Mesendoderm (in vitro differentiated cells): ENCODE measurements at regions not wholly inside any gene's neighbourhood (a gene's known extent, or its start where the extent isn't known, plus 50 kb on each side); places are given as distances from the start of the nearest gene placed in this dataset.

Source experiments
- DNase-seq: peaks from one replicate; pipeline ENCODE4 v3.0.0; 2013
- H2AK5ac ChIP-seq: 2 replicates; pipeline ENCODE4 v1.6.1; 2013; ENCODE audit warnings: low read length, inconsistent platforms
- H2BK120ac ChIP-seq: 2 replicates; pipeline ENCODE4 v1.6.1; 2013; ENCODE audit warnings: low read depth, mild to moderate bottlenecking, low read length, moderate library complexity, mixed read lengths
- H2BK15ac ChIP-seq: replicated peaks from 2 replicates; pipeline ENCODE4 v1.6.1; 2013; ENCODE audit warnings: low read depth, mild to moderate bottlenecking, moderate library complexity
- H2BK5ac ChIP-seq: 2 replicates; pipeline ENCODE4 v1.6.1; 2013; ENCODE audit warnings: low read length, inconsistent platforms
- H3K18ac ChIP-seq: 2 replicates; pipeline ENCODE4 v1.6.1; 2013; ENCODE audit warnings: mild to moderate bottlenecking, low read length, mixed read lengths
- H3K23ac ChIP-seq: one replicate; pipeline ENCODE4 v1.6.1; 2013; ENCODE audit warnings: low read length
- H3K27ac ChIP-seq: 2 replicates; pipeline ENCODE4 v1.5.1; 2013; ENCODE audit warnings: low read depth, mild to moderate bottlenecking, inconsistent platforms, low read length, moderate library complexity
- H3K27me3 ChIP-seq: 2 replicates; pipeline ENCODE4 v1.6.1; 2013; ENCODE audit warnings: low read length, control low read depth, mild to moderate bottlenecking, inconsistent platforms; ENCODE audit not compliant: insufficient read depth, poor library complexity
- H3K36me3 ChIP-seq: 2 replicates; pipeline ENCODE4 v1.6.1; 2013; ENCODE audit warnings: low read length, inconsistent platforms; ENCODE audit not compliant: control insufficient read depth, insufficient read depth
- H3K4ac ChIP-seq: one replicate; pipeline ENCODE4 v1.6.1; 2013; ENCODE audit warnings: low read depth, mild to moderate bottlenecking, low read length, moderate library complexity
- H3K4me1 ChIP-seq: 2 replicates; pipeline ENCODE4 v1.6.1; 2013; ENCODE audit warnings: low read depth, low read length, inconsistent platforms; ENCODE audit not compliant: control insufficient read depth
- H3K4me2 ChIP-seq: 2 replicates; pipeline ENCODE4 v1.6.1; 2013; ENCODE audit warnings: low read length
- H3K4me3 ChIP-seq: 2 replicates; pipeline ENCODE4 v1.5.1; 2013; ENCODE audit warnings: mild to moderate bottlenecking, low read length
- H3K56ac ChIP-seq: one replicate; pipeline ENCODE4 v1.6.1; 2013; ENCODE audit warnings: low read length
- H3K79me1 ChIP-seq: 2 replicates; pipeline ENCODE4 v1.6.1; 2013; ENCODE audit warnings: low read length, inconsistent platforms
- H3K79me2 ChIP-seq: 2 replicates; pipeline ENCODE4 v1.6.1; 2013; ENCODE audit warnings: mild to moderate bottlenecking, low read length; ENCODE audit not compliant: control insufficient read depth, insufficient read depth
- H3K9ac ChIP-seq: 2 replicates; pipeline ENCODE4 v1.6.1; 2013; ENCODE audit warnings: low read length, inconsistent platforms
- H4K5ac ChIP-seq: one replicate; pipeline ENCODE4 v1.6.1; 2013; ENCODE audit warnings: low read length
- H4K8ac ChIP-seq: one replicate; pipeline ENCODE4 v1.6.1; 2013; ENCODE audit warnings: low read depth, mild to moderate bottlenecking, control low read depth, low read length, moderate library complexity
- whole genome bisulfite sequencing: extraction: QIAGEN DNeasy Blood & Tissue Kit; methylation state at CpG from one replicate; pipeline ENCODE4 v1.1.7; 2013; ENCODE audit warnings: low lambda C conversion rate, missing lambda C conversion rate; ENCODE audit not compliant: insufficient coverage; ENCODE audit errors: extremely low coverage; 5-methylcytosine and 5-hydroxymethylcytosine counted together

DNA sequence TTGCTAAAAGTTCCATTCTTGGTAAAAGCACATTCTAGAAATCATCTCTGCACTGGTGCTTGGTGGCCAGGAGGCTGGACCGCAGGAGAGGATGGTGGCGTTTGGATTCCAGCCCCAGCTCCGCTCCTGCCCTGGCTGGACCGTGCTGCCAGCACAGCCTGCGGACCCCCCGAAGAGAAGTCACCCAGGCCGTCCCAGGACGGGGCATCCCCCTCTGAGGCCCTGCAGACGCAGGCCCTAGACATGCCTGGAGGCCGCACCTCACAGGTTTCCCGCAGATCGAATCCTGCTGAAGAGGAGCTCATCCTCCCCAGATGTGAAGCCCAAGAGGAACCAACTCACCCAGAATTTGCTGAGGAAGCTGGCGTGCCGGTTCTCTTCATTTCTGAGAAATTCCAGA, 159.0 kb downstream of the TEX29 start:
- no peak overlapping the region for H2BK15ac ChIP-seq
- H3K79me2 ChIP-seq, result no peaks in the 10 kb centered on the region
- no peaks in the 10 kb centered on the region for H3K4me1 ChIP-seq
- H4K5ac ChIP-seq, result no peak overlapping the region
- H3K79me1 ChIP-seq, result no peaks in the 10 kb centered on the region
- no peak overlapping the region for H3K56ac ChIP-seq
- H3K4me2 ChIP-seq, result no peak overlapping the region
- H2AK5ac ChIP-seq, result no peak overlapping the region
- H3K27me3 ChIP-seq, result no peaks in the 10 kb centered on the region
- no peak overlapping the region for H3K18ac ChIP-seq
- no peak overlapping the region for H3K27ac ChIP-seq
- DNase-seq, result no peak
- H2BK120ac ChIP-seq, result no peak overlapping the region
- H3K4ac ChIP-seq, result no peak overlapping the region
- H3K9ac ChIP-seq, result no peak overlapping the region
- no peak overlapping the region for H3K23ac ChIP-seq
- no peaks in the 10 kb centered on the region for H3K36me3 ChIP-seq
- no peak overlapping the region for H4K8ac ChIP-seq
- no peak overlapping the region for H2BK5ac ChIP-seq
- WGBS, result no CpG with 5 or more reads among the region's 14 CpGs
- no peak overlapping the region for H3K4me3 ChIP-seq

DNA sequence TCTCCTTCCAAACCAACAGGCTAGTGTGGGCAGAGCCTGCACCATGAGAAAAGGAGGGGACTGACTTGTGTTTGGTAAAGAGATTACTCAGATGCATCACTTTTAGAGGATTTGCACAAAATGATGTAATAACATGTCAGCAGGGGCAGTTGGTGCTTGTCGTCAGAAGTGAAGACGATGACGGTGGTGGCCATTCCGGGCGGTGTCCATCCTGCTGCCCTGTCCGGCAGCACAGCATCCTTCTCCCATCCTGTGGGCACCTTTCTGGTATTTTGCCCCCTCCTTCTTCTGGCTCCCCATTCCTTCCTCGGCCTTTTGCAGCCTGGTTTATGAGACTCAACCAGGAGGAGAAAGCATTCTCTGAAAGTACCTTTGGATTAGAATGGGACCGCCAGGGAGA, 160.1 kb downstream of the TEX29 start:
- Histone ChIP-seq H3K79me1 (no peaks in the 10 kb centered on the region), H4K5ac (no peak overlapping the region), H3K18ac (no peak overlapping the region), H2AK5ac (no peak overlapping the region), H3K79me2 (no peaks in the 10 kb centered on the region), H3K23ac (no peak overlapping the region), H3K4me3 (no peak overlapping the region), H2BK15ac (no peak overlapping the region), H3K9ac (no peak overlapping the region), H3K36me3 (no peaks in the 10 kb centered on the region), H3K4me2 (no peak overlapping the region), H3K27me3 (no peaks in the 10 kb centered on the region), H2BK120ac (no peak overlapping the region), H3K4me1 (no peaks in the 10 kb centered on the region), H3K4ac (no peak overlapping the region), H4K8ac (no peak overlapping the region), H3K27ac (no peak overlapping the region), H2BK5ac (no peak overlapping the region), H3K56ac (no peak overlapping the region)
- WGBS, result no CpG with 5 or more reads among the region's 8 CpGs
- no peak for DNase-seq

DNA sequence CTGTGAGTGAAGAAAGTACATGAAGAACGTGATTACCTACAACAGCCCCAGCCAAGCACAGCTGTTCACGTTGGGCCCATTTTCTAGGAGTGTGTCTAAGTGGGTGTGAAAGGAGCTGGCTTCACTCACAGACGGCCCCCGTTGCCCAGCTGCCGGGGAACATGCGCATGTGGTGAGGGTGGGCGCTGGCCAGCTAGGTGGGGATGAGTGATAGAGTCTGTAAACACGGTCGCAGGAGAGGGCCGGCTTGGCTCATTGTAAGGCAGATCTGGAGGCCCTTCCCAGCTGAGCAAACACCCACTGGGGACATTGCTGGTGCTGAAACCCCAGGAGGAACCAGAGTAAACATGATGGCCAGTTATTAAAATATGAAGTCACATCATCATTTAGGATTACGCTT, 160.5 kb downstream of the TEX29 start:
- Histone ChIP-seq H3K79me1 (no peaks in the 10 kb centered on the region), H2AK5ac (no peak overlapping the region), H3K56ac (no peak overlapping the region), H3K4me2 (no peak overlapping the region), H3K79me2 (no peaks in the 10 kb centered on the region), H3K36me3 (no peaks in the 10 kb centered on the region), H3K9ac (no peak overlapping the region), H3K23ac (no peak overlapping the region), H4K8ac (no peak overlapping the region), H3K18ac (no peak overlapping the region), H3K4me3 (no peak overlapping the region), H3K4ac (no peak overlapping the region), H3K27ac (no peak overlapping the region), H3K4me1 (no peaks in the 10 kb centered on the region), H2BK15ac (no peak overlapping the region), H3K27me3 (no peaks in the 10 kb centered on the region), H4K5ac (no peak overlapping the region), H2BK120ac (no peak overlapping the region), H2BK5ac (no peak overlapping the region)
- no peak for DNase-seq
- no CpG with 5 or more reads among the region's 11 CpGs for WGBS

DNA sequence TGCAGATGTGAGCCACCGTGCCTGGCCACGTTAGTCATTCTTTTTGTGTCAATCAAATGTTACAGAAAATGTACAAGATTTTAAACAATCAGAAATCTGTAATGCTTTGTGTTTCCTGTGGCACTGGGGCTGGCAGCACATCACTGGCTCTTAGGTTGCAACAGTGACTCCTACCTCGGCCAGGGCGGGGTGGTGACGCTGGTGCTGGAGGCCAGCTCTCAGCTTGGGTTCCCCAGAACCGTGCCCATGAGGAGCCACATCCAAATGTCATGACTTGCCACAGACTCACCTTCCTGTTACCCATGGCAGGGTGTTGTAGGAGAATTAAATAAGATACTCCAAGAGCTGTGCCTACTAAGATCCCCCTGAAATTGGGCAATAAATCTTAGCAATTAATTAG, 161.7 kb downstream of the TEX29 start:
- Histone ChIP-seq H3K4ac (no peak overlapping the region), H3K27me3 (no peaks in the 10 kb centered on the region), H2BK15ac (no peak overlapping the region), H2AK5ac (no peak overlapping the region), H4K8ac (no peak overlapping the region), H2BK120ac (no peak overlapping the region), H3K23ac (no peak overlapping the region), H3K4me2 (no peak overlapping the region), H3K56ac (no peak overlapping the region), H3K27ac (no peak overlapping the region), H3K9ac (no peak overlapping the region), H2BK5ac (no peak overlapping the region), H3K79me2 (no peaks in the 10 kb centered on the region), H3K36me3 (no peaks in the 10 kb centered on the region), H4K5ac (no peak overlapping the region), H3K4me1 (no peaks in the 10 kb centered on the region), H3K18ac (no peak overlapping the region), H3K79me1 (no peaks in the 10 kb centered on the region), H3K4me3 (no peak overlapping the region)
- WGBS, result no CpG with 5 or more reads among the region's 6 CpGs
- DNase-seq, result no peak

GRCh38 chr13:111482806-111483620, 162.6 kb downstream of the TEX29 start:
- H4K8ac ChIP-seq, result no peak overlapping the region
- no peak overlapping the region for H3K4me2 ChIP-seq
- H2BK5ac ChIP-seq, result no peak overlapping the region
- no peak overlapping the region for H3K56ac ChIP-seq
- no peak overlapping the region for H3K9ac ChIP-seq
- H2BK15ac ChIP-seq, result no peak overlapping the region
- no peaks in the 10 kb centered on the region for H3K36me3 ChIP-seq
- H4K5ac ChIP-seq, result no peak overlapping the region
- no peak overlapping the region for H2BK120ac ChIP-seq
- H3K4me3 ChIP-seq, result no peak overlapping the region
- H2AK5ac ChIP-seq, result no peak overlapping the region
- no peak overlapping the region for H3K4ac ChIP-seq
- H3K18ac ChIP-seq, result no peak overlapping the region
- H3K23ac ChIP-seq, result no peak overlapping the region
- H3K4me1 ChIP-seq, result no peaks in the 10 kb centered on the region
- H3K27ac ChIP-seq, result no peak overlapping the region
- no peaks in the 10 kb centered on the region for H3K79me2 ChIP-seq
- no peak for DNase-seq
- no peaks in the 10 kb centered on the region for H3K79me1 ChIP-seq
- no CpG with 5 or more reads among the region's 18 CpGs for WGBS
- no peaks in the 10 kb centered on the region for H3K27me3 ChIP-seq

GRCh38 chr13:111483621-111483987, 163.2 kb downstream of the TEX29 start:
- Histone ChIP-seq H3K4me2 (no peak overlapping the region), H4K8ac (no peak overlapping the region), H3K18ac (no peak overlapping the region), H4K5ac (no peak overlapping the region), H2AK5ac (no peak overlapping the region), H3K27me3 (no peaks in the 10 kb centered on the region), H2BK15ac (no peak overlapping the region), H3K4me1 (no peaks in the 10 kb centered on the region), H3K27ac (no peak overlapping the region), H3K4me3 (no peak overlapping the region), H2BK5ac (no peak overlapping the region), H3K9ac (no peak overlapping the region), H3K36me3 (no peaks in the 10 kb centered on the region), H2BK120ac (no peak overlapping the region), H3K4ac (no peak overlapping the region), H3K79me2 (no peaks in the 10 kb centered on the region), H3K56ac (no peak overlapping the region), H3K23ac (no peak overlapping the region), H3K79me1 (no peaks in the 10 kb centered on the region)
- no peak for DNase-seq
- WGBS, result no CpG with 5 or more reads among the region's 7 CpGs
